HG03571 (cell line): ENCODE measurements at regions not wholly inside any gene's neighbourhood (a gene's known extent, or its start where the extent isn't known, plus 50 kb on each side); places are given as distances from the start of the nearest gene placed in this dataset.

ENCODE experiments used
- ATAC-seq: cut with Tn5 transposase; IDR thresholded peaks from one replicate; pipeline ENCODE4 v1.9.1; 2021; ENCODE audit not compliant: unreplicated experiment

DNA sequence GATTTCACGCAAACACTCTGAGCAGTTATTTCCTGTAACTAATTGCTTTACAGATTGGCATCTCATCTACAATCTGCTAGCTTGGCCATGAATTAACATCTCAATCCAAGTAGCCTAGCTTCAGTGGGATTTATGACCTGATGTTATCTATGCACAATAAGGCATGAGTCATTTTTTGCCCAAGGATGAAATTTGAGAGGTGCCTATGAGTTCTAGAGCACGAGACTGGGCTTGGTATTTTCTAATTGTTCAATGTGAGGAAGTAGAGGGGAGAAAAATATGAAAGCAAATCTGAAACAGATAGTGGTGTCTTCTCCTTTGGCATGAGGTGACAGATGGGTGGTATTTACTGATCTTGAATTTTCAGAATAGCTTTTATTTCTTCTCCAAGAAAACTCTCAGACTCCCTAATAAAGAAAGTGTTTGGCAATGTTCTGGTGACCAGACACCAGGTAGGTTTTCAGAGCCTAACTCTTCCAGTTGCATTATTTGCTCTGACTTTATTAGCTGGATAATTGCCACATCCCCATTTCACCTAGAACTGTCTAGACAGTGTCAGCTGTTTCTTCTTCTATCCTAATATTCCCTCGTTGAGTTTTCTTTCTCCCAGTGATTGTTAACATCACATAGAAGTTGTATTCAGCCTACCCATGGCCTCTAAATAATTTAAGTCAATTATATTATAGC lies 301.0 kb upstream of the UMPS start:
- no peak for ATAC-seq

DNA sequence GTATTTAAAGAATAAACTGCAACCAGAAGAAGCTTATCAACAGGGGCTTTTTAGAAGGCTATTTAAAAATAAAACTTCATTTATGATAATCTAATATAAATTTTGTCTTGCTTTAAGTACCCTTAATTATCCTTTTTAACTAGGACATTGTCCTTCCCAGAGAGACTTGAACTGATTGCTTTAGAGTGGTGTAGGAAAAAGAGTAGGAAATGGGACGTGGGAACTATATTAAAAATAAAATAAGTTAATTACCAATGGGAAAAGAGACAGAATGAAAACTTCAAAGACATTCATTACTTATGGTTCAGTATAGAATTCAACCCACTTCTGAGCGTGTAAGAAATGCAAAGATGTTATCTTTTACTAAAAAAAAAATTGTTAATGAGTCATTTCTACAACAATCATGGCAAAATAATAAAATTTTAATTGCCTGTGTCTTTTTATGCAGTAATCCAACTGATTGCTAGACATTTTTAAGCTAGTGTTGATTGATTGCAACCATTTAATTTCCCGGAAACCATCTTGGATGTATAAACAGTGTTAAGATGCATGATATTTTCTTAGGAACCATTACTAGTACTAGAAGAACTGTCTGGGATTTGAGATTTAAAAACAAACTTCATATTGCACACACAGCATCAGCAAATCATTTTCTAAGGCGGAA lies 298.8 kb upstream of the UMPS start:
- ATAC-seq: no peak

DNA sequence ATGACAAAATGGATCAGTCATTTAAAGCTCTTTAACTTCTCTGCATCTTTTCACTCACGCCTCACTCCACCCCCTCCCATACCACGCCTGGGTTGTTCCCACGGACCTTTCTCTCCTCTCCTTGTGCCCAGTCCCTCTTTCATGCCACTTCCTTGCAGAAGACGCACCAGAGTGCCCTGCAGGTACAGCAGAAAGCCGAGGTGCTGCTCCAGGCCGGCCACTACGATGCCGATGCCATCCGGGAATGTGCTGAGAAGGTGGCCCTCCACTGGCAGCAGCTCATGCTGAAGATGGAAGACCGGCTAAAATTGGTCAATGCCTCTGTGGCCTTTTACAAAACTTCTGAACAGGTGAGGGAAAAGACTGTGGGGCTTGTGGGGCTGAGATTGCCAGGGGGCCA lies 296.1 kb upstream of the UMPS start:
- ATAC-seq: no peak

DNA sequence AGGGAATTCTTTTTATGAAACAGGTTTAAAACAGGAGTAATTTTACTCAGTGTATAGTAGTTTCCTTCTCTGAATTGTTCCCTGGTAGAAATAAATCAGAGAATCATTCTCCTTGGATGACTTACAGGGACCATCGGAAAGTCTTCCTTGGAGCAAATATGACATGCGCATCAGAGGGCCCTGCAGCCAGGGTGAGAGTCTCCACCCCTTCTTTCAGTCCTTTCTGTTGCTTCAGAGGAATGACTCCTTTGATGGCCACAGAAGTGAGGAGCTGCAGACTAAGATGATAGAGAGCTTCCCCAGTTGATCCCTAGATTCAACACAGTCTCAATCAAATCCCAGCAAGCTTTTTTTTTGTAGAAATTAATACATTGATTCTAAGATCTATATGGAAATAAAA lies 294.8 kb upstream of the UMPS start:
- no peak for ATAC-seq

DNA sequence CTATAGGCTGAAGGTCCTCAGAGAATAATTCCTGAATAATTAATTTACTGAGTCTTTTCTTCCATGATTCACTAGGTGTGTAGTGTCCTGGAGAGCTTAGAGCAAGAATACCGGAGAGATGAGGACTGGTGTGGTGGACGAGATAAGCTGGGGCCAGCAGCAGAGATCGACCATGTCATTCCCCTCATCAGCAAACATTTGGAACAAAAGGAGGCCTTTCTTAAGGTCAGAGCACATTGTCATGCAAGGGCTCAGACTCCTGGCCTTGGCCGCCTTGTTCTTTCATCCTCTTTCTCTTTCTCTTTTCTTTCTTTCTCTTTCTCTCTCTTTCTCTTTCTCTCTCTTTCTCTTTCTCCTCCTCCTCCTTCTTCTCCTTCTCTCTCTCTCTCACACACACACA lies 291.4 kb upstream of the UMPS start:
- ATAC-seq: no peak

DNA sequence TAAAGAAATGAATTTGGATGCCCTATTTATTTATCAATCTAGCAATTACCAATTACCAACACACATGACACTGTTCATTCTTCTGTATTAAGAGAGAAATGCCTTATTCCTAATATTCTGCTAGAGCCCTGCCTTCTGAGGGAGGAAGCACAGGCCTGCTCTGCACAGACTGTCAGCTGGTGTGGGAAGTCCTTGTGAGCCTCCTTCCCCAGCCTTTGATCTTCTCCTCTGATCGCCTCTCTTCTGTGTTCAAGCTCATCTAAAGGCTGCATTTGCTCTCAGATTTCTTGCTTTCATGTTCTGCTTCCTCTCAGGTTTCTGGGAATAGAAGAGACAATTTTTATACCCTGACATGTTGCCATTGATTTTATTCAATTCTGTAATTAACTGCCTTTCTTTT lies 290.6 kb upstream of the UMPS start:
- no peak for ATAC-seq

DNA sequence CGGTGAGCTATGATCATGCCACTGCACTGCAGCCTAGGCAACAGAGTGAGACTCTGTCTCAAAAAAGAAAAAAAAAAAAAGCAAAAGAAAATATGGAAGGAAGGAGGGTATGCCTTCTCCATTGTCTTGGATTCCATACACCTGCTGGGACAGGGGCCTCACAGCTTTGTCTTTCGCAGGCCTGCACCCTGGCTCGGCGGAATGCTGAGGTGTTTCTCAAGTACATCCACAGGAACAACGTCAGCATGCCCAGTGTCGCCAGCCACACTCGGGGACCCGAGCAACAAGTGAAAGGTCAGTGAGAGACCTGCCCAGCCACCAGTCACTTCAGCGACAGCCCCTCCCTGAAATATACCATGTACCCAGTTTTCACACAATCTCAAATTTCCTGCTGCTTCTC lies 288.5 kb upstream of the UMPS start:
- no peak for ATAC-seq

DNA sequence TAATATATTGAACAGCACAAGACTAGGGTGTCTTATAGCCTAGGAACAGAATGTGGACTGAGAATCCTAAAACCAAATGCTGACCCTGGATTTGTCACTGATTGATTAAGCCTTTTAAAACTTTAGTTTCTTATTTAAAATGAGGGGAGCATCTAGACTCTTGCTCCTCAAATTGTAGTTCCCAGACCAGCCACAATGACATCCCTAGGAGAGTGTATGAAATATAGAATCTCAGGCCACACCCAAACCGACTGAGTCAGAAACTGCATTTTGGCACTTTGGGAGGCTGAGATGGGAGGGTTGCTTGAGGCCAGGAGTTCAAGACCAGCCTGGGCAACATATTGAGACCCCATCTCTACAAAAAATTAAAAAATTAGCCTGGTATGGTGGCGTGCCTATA lies 287.8 kb upstream of the UMPS start:
- ATAC-seq: no peak

DNA sequence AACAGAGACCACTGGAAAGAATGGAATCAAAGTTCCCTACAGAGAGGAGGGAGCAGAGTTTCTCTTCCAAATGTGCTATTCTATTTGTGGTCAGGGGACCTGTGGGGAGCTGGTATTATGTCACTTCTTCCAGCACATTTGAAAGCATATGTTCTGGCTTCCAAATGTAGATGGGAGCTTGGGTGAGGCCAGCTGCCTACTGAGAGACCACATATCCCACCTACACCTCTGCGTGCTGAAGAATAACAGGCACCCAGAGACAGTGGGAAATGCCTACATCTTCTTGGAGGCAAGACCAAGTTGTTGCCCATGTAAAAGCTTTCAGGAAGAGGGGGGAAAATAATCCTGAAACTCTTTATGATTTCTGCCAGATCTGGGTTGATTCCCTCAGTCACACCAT lies 286.8 kb upstream of the UMPS start:
- ATAC-seq: no peak

DNA sequence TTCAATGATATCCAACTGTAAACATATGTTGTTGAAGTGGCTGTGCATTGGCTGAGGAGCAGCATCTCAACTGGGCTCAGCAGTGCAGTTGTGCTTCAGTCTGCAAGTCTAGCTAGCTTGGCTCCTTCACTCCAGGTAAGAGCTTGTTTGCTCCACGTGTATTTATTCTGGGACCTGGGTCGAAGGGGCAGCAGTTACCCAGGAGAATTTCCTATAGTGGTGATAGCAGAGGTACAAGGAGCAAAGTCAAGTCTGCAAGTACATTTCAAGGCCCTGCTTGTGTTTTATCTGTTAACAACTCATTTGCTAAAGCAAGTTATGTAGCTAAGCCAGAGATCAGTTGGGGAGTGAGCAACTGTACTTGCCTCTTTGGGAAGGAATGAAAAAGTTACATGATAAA lies 286.2 kb upstream of the UMPS start:
- no peak for ATAC-seq

DNA sequence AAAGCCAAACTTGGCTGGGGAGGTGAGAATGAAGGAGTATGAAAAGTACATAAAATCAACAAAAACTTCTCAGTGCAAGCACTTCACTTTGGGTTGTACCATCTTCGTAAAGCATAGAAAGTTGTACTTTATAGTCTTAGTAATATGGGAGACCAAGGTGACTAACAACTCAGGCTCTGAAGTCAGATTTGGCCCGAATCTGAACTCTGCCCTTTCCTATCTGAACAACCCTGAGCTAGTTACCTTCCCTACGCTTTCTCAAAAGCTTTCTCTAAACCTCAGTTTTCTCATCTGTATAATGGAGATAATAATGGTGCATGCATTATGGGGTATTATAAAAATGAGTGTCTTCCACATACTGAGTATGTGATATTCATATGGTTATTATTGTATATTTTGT lies 285.4 kb upstream of the UMPS start:
- no peak for ATAC-seq

DNA sequence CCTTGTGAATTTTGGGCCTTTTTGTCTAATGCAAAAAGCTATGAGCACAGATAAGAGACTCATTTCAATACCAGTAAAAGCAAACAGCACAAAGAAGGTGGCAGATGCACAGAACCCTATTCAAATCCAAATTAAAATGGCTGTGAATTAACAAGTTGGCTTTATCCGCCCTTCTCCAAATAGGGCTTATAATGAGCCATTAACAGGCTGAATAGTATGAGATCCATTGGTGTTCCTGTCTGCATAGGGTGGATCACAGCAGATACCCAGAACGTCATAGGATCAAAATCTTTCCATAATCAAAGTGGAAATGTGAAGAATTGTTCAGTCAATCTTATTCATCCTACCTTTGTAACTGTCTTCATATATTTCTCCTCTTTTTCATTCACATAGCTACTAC lies 282.4 kb upstream of the UMPS start:
- no peak for ATAC-seq

DNA sequence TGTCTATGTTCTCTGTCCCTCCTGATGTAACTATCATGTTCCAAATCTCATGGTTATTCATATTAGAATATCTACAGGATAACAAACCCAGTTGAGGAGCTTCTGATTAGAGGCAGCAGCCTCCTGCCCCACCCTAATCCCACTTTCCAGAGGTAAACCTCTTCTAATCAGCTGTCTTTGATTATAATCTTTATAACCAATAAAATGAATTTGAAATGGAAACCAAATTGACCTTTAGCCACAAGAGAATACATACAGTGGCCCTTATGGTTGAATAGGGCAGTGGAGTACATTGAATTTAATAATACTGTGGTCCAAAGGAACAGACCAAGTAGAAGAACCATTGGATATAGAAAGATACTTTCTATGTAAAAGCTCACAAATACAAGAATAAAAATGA lies 281.3 kb upstream of the UMPS start:
- no peak for ATAC-seq

DNA sequence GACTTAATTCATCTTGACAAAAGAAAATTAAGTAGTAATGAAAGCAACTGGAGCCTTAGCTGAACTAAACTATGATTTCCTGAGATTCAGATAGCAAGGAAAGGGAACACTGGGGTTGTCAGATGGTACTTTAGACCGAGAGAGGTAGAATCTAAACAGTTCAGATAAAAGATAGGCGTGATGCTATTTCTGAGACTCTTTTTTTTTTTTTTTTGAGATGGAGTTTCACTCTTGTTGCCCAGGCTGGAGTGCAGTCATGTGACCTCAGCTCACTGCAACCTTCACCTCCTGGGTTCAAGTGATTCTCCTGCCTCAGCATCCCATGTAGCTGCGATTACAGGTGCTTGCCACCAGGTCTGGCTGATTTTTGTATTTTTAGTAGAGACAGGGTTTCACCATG lies 279.9 kb upstream of the UMPS start:
- no peak for ATAC-seq

DNA sequence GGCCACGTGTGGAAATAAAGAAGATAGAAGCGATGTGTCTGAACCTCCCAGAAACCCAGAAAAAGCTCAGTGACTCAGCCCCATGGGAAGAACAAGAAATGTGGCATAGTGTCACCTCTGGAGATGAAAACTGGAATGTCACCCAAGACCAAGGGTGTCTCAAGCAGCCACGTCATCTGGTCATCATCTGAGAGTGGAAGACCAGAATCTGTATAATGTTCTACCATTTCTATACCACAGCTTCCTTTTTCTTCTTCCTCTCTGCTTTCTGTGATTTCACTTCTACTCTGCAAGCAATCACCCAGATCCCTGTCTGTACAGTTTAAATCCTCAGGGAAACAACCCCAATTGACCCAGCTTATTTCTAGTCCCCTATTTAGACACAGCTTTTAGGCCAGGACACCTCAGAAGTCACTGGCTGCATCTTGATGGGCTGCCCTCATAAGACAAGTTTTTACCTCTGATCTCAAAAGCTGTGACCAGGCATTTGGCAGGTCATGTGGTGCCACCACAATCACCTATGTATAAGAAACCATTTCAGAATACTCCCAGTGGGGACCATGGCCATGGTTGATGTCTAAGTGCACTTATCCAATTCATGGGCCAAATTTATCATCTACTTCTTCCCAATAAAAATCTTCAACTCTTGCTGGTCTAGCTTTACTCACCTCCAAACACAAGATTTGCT lies 278.5 kb upstream of the UMPS start:
- ATAC-seq: peak; percentile 78

DNA sequence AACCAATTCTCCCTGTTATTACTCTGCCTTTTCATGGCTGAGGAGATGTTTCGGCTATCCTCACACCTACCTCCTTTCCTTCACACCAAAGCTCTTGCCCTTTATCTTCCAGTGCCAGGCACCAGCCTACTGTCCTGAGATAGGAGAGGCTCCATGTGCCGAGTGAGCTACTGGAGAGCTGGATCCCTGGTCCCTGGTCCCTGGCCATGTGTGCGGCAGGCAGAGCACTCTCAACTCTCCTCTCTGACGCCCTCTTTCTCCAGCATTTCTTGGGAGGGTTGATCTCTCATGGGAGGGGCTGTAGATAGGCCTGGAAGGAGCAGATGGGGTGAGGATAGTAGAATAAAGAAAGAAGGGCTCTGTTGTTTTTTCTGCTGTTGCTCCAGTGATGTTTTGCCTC lies 277.1 kb upstream of the UMPS start:
- no peak for ATAC-seq

DNA sequence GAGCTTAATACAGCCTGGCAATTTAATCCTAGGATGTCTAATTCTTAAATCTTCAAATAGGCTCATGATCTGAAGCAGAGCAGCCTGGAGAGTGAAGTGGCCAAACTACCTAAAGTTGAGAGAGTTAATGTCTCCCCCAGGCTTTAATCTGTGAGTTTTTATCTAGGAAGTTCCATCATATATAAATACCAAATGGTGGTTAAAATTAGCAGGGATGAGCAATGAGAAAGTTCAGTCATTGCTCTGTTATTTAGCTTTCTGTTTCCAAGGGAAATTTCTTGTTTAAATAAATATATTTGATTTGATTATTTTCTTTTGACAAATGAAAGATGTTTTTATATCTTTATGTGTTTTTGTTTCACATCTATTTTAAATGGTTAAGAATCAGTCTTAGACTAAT lies 274.4 kb upstream of the UMPS start:
- no peak for ATAC-seq

DNA sequence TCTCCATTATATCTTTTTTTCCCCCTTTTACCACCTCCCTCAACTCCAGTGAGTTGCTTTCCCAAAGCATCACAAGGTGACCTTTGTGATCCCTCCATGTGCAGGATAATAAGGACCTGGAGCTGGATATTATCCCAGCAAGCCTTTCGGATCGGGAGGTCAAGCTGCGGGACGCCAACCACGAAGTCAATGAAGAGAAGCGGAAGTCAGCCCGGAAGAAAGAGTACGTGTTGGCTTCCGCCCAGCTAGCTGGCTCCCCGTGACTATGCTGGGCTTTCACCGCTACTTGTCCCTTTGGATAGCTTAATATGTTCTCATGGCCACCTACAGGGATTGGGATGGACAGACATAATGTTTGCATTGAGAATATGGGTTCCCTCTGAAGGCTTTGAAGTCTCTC lies 273.7 kb upstream of the UMPS start:
- no peak for ATAC-seq

DNA sequence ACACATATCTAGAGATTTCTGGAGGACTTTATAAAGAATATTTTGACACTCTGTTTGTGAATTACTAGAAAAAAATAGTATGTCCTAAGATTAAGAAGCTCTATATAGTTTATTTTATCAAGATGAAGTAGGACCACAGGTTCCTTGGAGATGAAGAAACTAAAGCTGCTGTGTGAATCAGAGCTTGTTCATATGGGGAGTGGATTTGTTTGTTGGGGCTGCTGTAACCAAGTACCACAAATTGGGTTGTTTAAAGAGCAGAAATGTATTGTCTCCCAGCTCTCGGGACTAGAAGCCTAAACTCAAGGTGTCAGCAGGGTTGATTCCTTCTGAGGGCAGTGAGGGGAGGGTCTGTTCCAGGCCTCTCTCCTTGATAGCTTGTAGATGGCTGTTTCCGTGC lies 270.6 kb upstream of the UMPS start:
- ATAC-seq: no peak

DNA sequence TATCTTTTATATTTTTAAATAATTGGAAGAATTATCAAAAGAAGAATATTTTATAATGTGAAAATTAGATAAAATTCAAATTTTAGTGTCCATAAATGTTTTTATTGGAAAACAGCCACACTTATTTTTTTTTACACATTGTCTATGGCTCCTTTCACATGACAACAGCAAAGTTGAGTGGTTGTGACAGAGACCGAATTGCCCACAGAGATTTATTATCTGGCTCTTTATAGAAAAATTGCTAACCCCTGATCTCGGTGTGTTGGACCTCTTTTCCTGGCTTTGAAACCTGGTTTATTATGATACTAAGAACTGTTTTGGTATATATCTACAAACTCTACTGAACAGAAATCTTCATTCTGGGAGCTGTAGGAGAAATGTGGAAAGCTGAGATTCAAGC lies 269.1 kb upstream of the UMPS start:
- ATAC-seq: no peak

DNA sequence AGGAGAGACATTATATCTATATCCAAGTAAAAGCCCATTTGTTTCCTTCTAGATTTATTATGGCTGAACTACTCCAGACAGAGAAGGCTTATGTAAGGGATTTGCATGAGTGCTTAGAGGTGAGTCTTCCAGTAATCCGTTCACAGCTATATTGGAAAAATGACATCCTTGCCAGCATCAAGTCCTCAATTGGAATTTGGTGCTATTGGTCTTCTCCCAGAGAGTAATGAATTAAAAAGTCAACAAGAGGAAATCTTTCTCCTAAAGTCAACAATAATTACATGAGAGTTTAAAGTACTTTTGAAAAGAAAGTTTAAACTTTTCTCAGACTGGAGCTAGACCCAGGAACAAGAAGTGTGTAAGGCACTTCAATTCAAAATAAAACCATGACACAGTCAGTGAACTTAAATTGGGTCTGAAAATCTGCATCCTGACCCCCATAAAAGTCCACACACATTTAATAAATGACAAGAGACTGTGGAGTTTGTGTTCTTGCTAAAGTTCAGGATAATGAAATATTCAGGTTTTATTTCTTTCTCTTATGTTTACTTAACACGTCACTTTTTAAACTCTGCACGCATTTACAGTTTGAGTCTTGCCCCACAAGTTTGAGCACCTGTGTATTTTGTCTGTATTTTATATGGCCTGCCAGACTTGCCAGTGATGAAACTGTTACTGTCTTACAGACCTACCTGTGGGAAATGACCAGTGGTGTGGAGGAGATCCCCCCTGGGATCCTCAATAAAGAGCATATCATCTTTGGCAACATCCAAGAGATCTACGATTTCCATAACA lies 268.2 kb upstream of the UMPS start:
- ATAC-seq: no peak

DNA sequence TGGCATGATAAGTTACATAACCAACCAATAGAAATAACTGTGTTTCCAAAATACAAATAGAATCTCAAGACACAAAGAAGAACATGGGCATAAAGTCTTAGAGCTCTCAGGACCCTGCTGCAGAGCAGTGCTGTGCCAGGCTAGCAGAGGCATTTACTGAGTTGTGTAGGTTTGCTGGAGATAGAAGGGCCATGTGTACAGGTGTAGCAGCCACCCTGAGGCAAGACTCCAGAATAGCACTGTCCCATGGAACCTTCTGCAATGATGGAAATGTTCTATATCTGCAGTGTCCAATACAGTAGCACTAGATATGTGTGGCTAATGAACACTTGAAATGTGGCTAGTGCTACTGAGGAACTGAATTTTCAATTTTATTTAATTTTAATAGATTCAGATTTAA lies 267.0 kb upstream of the UMPS start:
- ATAC-seq: no peak
